ENCODE measurements at regions not wholly inside any gene's neighbourhood (a gene's known extent, or its start where the extent isn't known, plus 50 kb on each side); places are given as distances from the start of the nearest gene placed in this dataset.

- no peak for FAIRE-seq
- H3K79me2 ChIP-seq (ENCODE audit: control insufficient read depth, insufficient read depth, low read length): no peaks in the 10 kb centered on the region
- dilution Hi-C loops (cut with MboI; ENCODE audit: extremely low pct_ligation_motif_present, low sequenced_read_pairs): no loop called here
Observed at GRCh38 chr12:84422340-84422739, 490.3 kb downstream of the SLC6A15 start.

GRCh38 chr12:84421103-84421502, 491.5 kb downstream of the SLC6A15 start:
- Histone ChIP-seq H3K9me1 (ENCODE audit: control insufficient read depth, extremely low read depth, insufficient read depth, low read length) (no peaks in the 10 kb centered on the region), H4K20me1 (ENCODE audit: control insufficient read depth, extremely low read depth, insufficient read depth, low read length) (no peaks in the 10 kb centered on the region), H3K9me3 (ENCODE audit: control insufficient read depth, low read depth, low read length) (no peaks in the 10 kb centered on the region), H3K4me2 (ENCODE audit: control insufficient read depth, extremely low read depth, insufficient read depth, low read depth, low read length) (no peak overlapping the region), H3K9ac (ENCODE audit: control insufficient read depth, extremely low read depth, insufficient read depth, low read length) (no peak overlapping the region), H3K4me1 (ENCODE audit: control insufficient read depth, extremely low read depth, insufficient read depth, low read length) (no peaks in the 10 kb centered on the region), H3K36me3 (ENCODE audit: control insufficient read depth in 2 of 2, extremely low read depth in 1 of 2, insufficient read depth in 2 of 2, low read length in 2 of 2) (no peaks in the 10 kb centered on the region), H3K27ac (ENCODE audit: control insufficient read depth, insufficient read depth, low read length) (no peak overlapping the region), H3K4me3 (ENCODE audit: control insufficient read depth in 2 of 3, extremely low read depth in 1 of 3, insufficient read depth in 2 of 3, low read depth in 1 of 3, low read length in 3 of 3) (no peak overlapping the region), H3K27me3 (ENCODE audit: control insufficient read depth, extremely low read depth, insufficient read depth, low read length) (no peaks in the 10 kb centered on the region), H3K79me2 (ENCODE audit: control insufficient read depth, insufficient read depth, low read length) (no peaks in the 10 kb centered on the region), H2AFZ (ENCODE audit: control insufficient read depth, low read length) (peak overlapping the region; percentile 22)
- no peak for DNase-seq (ENCODE audit: low read depth, low spot score)
- dilution Hi-C loops (cut with MboI; ENCODE audit: extremely low pct_ligation_motif_present, low sequenced_read_pairs): no loop called here
- TF ChIP-seq CTCF (optimal IDR thresholded peaks at IDR 0.05 in 1 of 3, IDR thresholded peaks at IDR 0.05 in 1 of 3, conservative IDR thresholded peaks at IDR 0.05 in 1 of 3; ENCODE audit: extremely low read depth in 1 of 3, insufficient read depth in 2 of 3, low read length in 3 of 3) (no peak), EZH2 (IDR thresholded peaks at IDR 0.05; ENCODE audit: low read length) (no peak)
- no peak for FAIRE-seq

More at GRCh38 chr12:84422340-84422739, 490.3 kb downstream of the SLC6A15 start:
- no peak for DNase-seq (ENCODE audit: low read depth, low spot score)
- Histone ChIP-seq H3K4me3 (ENCODE audit: control insufficient read depth in 2 of 3, extremely low read depth in 1 of 3, insufficient read depth in 2 of 3, low read depth in 1 of 3, low read length in 3 of 3) (no peak overlapping the region), H4K20me1 (ENCODE audit: control insufficient read depth, extremely low read depth, insufficient read depth, low read length) (no peaks in the 10 kb centered on the region), H3K4me1 (ENCODE audit: control insufficient read depth, extremely low read depth, insufficient read depth, low read length) (no peaks in the 10 kb centered on the region), H3K27ac (ENCODE audit: control insufficient read depth, insufficient read depth, low read length) (no peak overlapping the region), H3K9me3 (ENCODE audit: control insufficient read depth, low read depth, low read length) (no peaks in the 10 kb centered on the region), H3K9ac (ENCODE audit: control insufficient read depth, extremely low read depth, insufficient read depth, low read length) (no peak overlapping the region), H2AFZ (ENCODE audit: control insufficient read depth, low read length) (no peak overlapping the region), H3K36me3 (ENCODE audit: control insufficient read depth in 2 of 2, extremely low read depth in 1 of 2, insufficient read depth in 2 of 2, low read length in 2 of 2) (no peaks in the 10 kb centered on the region), H3K4me2 (ENCODE audit: control insufficient read depth, extremely low read depth, insufficient read depth, low read depth, low read length) (no peak overlapping the region), H3K9me1 (ENCODE audit: control insufficient read depth, extremely low read depth, insufficient read depth, low read length) (no peaks in the 10 kb centered on the region), H3K27me3 (ENCODE audit: control insufficient read depth, extremely low read depth, insufficient read depth, low read length) (no peaks in the 10 kb centered on the region)
- TF ChIP-seq CTCF (optimal IDR thresholded peaks at IDR 0.05 in 1 of 3, IDR thresholded peaks at IDR 0.05 in 1 of 3, conservative IDR thresholded peaks at IDR 0.05 in 1 of 3; ENCODE audit: extremely low read depth in 1 of 3, insufficient read depth in 2 of 3, low read length in 3 of 3) (no peak), EZH2 (IDR thresholded peaks at IDR 0.05; ENCODE audit: low read length) (no peak)

Data from keratinocyte (primary cell).